NCI-H2081 treated with DMSO at 0.1 percent for 48 hours (cell line): ENCODE measurements at regions not wholly inside any gene's neighbourhood (a gene's known extent, or its start where the extent isn't known, plus 50 kb on each side); places are given as distances from the start of the nearest gene placed in this dataset.

Experiments used
- DNase-seq: peaks from one replicate; lab custom pipeline; 2025; lab: John Stamatoyannopoulos, UW

DNA sequence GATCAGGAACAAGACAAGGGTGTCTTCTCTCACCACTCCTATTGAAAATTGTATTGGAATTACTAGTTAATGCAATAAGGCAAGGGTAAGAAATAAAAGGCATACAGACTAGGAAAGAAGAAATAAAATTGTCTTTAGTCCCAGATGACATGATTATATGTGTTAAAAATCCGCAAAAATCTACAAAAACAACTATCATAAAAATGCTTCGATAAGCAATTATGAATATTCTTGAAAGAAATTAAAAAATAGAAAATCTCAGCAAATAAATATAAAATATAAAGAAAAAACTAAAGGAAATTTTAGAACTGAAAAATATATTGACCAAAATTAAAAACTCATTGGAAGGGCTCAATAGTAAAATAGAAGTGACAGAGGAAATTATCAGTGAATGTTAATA is 243.3 kb downstream of the ZNF674 start:
- DNase-seq, result no peak

DNA sequence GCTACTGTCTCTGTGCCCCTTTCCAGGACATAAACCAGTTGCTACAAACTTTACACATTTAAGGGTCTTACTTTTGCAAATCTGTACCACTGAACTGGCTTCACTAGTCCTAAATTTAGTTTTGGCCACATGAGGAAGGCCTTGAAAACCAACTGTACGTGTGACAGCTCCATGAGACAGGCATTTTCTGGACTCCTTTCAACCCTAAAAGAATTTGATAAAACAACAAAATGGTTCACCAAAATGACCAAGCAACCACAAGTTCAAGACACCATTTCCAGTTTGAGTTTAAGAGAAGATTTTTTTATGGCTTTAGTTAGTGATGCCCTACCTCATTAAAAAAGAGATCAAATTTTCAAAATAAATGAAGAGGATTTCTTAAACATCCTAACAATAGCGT is 246.4 kb downstream of the ZNF674 start:
- no peak for DNase-seq

DNA sequence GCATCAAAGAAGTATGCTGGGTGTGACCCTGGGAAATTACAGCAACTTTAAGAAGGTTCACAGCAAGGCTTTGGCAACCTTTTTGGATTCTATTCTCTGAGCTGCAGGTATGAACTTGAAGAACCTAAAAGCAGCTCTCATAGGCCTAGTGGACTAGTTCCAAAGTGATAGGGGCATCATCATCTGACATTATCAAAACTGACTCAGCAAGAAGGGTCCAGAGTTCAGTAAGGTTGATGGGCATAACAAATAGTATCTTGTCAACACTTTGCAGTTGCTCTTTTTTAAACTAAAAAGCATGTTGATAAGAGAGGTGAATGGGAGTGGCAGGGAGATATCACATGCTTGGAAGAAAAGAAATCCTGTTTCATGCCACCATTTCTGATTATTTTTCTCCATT is 249.3 kb downstream of the ZNF674 start:
- no peak for DNase-seq

DNA sequence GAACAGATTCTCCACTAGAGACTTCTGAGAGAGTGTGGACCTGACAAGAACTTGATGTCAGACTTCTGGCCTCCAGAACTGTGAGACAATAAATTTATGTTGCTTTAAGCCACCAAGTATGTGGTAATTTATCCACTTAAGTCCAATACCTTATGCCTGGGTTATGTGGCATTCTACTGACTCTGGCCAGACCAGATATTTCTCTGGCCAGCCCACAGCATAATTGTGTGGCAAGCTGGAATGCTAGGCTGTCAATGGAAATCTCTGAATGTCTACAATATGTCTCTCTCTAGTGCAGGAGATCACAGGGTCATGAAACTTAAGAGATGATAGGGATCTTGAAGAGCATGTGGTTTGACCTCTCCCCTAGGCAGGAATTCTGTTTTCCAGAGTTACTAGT is 251.0 kb downstream of the ZNF674 start:
- no peak for DNase-seq

DNA sequence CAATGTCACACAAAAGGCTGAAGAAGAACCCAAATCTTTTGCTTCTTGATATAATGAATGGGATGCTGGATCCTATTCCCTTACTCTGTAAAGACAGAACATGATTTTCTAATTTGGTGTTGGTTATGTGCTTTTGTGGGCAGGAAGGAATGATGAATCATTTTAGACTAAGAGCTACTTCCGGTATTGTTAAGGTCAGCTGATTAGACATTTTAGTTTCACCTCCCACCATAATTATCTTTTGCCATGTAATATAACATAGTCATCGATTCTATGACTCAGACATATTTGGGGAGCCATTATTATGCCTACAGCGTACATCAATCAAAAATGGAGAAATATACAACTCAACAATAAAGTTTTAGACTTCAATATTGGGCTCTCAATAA is 265.3 kb downstream of the ZNF674 start:
- no peak for DNase-seq

DNA sequence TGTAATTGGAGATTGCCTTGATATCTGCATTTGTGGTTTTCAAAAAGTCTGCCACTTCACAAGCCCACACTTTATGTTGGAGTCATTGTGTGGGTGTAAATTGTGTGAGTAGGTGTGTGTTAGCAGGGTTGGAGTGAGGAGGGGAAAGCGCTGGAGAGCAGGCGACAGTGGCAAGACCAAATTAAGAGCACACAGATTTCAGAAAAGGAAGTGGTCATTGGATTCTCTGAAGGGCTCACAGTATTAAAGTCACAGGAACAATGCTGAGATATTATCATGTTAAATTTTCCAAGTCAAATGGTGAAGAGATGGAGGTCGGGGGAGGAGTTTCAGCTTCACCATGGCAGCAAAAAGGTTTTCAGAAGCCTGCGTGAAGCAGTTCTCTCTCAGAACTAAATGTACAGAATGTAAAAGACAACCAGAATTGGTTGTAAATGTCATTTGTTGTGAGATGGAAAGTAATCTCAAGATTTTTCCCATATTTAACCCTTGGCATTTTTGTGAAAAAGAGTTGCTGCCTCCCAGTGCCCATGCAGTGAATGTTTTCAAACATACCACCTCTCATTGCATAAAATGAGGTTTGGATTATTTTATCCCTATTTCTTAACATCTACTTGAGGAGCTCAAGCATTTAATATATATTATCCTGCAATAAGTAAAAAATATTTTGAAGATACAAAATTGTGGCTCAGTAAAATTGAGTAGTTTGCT is 265.9 kb downstream of the ZNF674 start:
- no peak for DNase-seq

DNA sequence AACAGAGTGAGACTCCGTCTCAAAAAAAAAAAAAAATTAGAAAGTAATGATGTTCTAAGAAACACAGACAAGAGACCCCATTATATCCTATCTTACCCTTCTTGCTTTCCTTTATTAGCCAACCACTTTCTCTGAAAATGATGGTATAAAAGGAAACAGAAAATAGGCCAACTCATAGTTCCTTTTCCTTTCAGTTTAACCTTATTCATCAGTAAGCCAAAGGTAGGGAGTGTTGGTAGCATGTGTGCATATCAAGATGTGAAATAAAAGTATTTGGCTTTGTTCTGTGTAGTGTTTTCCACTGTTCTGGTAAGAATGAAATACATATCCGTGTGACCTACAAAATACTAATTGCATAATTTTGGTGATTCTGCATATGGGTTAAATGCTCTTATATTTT is 266.6 kb downstream of the ZNF674 start:
- no peak for DNase-seq

DNA sequence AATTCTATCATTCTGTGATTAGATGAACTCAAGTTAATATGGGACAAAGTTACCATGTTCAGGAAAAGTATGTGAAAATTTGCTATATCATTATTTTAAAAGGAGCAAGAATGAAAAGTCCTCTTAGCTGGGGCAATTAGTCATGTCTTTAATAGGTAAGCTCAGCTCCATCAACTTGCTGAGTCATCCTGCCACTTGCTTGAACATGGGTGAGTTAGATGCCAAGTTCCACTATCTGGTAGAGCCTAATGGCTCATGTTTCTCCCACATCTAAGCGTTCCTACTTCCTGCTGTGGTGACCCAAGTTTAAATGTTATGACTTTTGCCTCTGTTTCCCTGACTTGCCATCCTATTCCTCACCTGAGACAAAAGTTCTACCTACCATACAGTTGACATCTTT is 276.8 kb downstream of the ZNF674 start:
- DNase-seq, result no peak

DNA sequence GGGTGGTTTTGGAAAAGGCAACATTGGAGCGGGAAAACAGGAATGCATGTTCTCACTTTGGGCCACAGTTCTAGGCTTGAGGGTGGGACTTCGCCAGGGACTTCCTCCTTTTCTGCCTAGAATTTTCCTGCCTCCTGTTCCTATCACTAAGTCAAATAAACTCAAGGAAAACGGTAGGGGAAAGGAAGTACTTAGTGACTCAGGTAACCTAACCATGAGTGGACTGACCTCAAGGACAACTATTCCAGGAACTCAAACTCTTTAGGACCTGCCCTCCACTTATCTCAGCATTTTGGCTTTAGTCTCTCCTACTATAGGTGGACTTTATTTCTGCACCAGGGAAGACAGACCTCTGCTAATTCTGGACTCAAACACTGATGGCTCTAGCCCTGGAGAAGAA is 281.7 kb downstream of the ZNF674 start:
- DNase-seq, result no peak

DNA sequence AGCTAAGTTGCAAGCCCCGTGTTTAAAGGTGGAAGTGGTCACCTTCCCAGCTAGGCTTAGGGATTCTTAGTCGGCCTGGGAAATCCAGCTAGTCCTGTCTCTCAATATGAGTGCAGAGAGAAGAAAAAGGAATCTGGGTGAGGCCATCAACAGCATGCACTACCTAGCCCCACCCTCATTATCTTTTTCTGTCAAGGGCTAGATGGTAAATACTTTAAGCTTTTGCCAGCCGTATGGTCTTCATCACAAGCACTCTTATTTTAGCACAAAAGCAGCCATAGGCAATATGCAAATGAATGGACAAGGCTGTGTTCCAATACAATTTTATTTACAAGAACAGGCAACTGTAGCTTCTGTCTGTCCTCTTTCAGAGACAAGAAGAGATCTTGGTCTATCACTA is 282.9 kb downstream of the ZNF674 start:
- DNase-seq, result no peak

DNA sequence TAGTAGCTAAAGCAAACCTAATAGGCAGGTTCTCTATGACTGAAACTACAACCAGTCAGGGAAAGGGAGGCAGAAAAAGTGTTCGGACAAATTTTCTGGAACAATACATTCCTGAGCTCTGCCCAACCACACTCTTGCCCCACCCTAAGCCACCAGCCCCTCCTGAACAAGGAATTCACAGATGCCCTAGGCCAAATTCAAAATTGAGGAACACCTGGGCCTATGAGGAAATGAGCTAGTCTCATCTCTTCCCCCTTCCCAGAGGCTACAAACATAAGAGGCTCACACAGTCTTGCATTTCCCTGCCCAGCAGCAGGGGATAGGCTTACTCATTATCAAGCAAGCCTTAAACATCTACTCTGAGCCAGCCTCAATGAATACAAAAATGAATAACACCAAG is 284.7 kb downstream of the ZNF674 start:
- DNase-seq, result no peak

DNA sequence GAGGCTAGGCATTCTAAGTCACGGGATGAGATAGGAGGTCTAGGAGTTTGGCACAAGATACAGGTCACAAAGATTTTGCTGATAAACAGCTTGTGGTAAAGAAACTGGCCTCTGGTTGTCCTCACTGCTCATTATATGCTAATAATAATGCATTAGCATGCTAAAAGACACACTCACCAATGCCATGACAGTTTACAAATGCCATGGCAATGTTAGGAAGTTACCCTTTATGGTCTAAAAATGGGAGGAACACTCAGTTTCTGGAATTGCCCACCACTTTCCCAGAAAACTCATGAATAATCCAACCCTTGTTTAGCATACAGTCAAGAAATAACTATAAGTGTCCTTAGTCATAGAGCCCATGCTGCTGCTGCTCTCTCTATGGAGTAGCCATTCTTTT is 286.9 kb downstream of the ZNF674 start:
- DNase-seq, result no peak

DNA sequence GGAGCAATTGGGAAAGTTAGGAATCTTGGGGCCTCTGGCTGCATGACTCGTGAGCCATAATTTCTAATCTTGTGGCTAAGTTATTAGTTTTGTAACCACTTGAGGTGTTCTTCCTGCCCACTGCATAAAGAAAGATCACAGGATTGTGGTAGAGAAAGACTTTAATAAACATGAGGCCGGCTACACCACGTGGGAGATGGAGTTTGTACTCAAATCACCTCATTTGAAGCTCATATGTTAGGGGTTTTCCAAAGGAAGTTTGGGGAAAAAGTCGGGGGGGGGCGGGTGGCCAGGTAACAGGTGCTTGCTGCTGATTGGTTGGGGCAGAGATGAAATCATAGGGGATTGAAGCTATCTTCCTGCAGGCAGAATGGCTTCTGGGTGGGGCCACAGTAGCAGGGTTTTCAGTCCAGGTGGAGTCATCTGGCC is 287.8 kb downstream of the ZNF674 start:
- no peak for DNase-seq

DNA sequence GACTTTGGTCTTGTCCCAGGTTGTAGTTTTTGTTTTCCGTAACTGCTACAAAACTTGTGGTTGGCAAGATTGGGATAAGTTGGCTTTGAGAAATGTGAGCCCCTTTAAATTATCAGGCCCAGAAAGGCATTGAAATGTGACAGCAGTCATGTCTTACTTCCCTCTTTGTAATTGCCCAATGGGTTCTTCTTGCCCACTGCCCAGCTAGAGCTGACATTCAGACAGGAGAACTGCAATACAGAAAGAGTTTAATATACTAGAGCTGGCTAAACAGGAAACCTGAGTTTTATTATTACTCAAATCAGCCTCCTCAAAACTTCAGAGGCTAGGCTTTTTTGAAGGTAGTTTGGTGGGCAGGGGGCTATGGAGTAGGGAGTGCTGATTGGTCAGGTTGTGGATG is 288.3 kb downstream of the ZNF674 start:
- DNase-seq, result no peak

DNA sequence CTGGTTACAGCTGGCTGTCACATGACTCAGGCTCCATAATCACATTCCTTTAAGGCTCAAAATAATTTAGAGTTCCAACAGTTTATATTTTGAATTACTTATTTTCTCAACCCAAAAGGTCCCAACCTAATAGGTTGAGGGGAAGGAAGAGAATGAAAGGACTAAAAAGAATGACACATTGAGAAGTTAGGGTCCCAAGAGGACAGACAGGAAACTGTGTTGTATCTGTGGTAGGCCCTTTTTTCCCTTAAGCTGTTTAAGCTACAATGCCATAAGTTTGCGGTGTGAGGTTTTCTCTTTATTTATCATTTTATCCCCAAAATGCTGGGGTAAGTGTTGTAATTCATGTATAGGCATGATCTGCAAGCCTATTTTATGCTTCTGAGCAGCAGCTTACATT is 290.2 kb downstream of the ZNF674 start:
- DNase-seq, result no peak

DNA sequence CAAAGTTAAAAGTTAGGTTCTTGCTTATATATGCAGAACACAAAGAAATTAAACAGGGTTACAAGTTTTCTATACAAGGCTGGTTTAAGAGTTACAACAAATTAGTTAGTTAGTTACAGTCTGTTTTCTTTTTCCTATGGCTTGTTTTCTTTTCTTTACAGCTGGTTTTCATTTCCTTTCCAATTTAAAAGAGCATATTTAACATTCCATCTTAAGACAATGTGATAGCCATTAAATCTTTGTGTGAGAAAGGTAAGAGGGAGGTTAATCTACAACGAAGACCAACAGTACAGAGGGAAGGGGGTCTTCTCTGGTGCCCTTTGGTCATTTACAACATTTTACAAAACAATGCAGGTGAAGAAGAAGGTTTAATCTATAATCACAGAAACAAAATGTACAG is 290.6 kb downstream of the ZNF674 start:
- no peak for DNase-seq

DNA sequence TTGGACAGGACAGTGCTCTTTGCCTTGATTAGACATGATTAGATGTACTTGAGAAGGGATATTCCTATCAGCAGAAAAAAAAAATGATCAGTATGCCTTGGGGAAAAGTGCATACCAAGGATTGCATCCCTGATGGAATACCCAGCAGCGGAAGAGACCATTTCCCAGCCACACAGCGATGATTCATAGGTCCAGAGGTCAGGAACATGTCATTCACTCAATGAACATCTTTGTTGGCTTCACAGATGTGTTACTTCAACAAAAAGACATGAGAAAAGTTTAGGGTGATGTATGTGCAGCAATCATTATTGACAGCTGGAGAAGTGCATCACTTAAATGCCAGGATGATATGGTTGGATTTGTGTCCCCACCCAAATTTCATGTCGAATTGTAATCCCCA is 293.5 kb downstream of the ZNF674 start:
- no peak for DNase-seq

DNA sequence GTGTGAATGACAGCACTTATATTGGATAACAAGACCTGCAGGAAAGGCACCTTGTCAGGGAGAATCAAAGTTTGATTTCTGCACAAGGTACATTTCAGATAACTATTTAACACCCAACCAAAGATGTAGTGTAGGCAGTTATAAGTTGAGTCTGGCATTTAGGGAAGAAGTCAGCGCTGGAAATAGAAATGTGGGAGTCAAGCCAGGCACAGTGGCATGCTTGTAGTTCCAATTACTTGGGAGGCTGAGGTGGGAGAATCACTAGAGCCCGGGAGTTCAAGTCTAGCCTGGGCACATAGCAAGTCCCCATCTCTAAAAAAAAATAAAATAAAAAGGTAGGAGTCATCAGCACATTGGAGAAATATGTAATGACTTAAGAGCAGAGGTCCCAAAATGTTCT is 295.1 kb downstream of the ZNF674 start:
- no peak for DNase-seq

DNA sequence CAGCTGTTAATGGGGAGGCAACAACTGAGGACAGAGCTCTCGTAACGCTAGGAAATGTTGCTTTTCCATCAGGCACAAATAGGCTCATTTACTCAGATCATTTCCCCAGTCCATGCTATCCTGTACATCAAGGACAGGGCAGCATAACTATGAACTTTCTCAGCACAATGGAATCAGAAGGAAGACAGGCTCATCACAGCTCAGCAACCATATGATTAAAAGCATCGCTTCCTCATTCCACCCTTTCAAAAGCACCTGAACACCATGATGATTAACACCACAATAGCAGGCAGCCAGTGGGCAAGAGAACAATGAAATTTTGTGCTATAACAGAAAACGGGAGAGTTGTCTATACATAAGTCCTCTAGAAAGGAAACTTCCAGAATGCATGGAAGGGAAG is 297.8 kb downstream of the ZNF674 start:
- no peak for DNase-seq

DNA sequence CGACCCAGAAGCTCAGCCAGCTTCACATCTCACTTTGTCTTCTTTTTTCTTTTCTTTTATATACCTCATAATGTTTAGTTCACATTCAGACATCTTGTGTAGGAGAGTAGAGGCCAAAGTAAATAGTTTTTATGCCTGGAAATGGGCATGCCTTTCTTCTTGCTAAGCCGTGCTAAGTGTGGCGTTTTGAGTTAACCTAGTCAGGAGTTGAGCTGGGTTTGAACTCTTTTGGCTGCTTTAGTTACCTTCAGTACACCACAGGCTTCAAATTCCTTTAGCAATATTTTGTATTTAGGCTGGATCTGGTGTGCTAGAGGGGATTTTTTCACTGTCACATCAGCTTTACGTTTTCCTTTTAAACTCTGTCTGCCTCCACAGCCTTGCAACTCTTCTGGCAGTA is 300.8 kb downstream of the ZNF674 start:
- no peak for DNase-seq

DNA sequence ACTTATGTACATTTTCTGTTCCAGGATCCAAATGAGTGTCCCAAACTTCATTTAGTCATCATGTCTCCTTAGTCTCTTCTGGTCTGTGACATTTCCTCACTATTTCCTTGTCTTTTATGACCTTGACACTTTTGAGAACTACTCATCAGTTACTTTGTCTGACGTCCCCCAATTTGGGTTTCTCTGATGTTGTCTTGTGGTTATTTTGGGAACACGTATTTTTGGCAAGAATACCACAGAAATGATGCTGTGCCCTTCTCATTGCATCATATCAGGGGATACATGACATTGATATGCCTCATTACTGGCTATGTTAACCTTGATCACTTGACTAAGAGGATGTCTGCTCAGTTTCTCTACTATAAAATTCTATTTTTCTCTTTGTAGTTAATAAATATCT is 308.8 kb downstream of the ZNF674 start:
- no peak for DNase-seq

DNA sequence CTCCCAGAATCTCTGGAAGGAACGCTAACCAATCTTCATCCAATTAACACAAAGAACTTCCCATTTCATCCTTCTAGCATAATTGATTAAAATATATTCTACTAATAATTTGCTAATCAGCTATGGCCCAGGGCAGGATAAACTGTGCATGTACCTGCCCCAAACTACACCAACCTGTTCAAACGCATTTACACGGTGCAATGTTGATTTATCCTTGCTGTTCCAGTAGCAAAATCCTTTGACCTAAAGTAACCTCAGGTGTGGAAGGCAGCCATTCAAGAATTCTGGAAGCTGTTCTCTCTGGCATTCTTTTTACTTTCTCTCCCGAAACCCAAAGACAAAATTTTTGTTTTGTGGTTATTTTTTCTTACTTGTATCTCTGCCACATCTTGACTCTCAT is 309.4 kb downstream of the ZNF674 start:
- no peak for DNase-seq

DNA sequence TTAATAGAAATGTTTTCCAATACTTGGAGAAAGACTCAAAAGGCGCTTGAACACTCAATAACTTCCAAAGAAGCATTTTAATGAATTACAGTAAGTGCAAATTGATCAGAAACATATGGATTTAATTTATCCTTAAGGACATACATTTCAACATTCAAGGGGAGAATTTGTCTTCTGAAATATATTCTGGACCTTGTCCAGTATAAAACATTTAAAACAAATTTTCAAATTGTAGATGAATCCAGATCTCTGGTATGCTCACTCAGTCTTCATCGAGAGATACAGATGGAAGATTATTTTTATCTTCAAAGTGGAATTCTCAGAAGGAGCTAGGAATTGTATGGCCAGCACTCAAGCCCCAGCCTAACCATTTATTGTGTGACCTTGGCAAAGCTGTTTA is 310.4 kb downstream of the ZNF674 start:
- DNase-seq, result no peak

DNA sequence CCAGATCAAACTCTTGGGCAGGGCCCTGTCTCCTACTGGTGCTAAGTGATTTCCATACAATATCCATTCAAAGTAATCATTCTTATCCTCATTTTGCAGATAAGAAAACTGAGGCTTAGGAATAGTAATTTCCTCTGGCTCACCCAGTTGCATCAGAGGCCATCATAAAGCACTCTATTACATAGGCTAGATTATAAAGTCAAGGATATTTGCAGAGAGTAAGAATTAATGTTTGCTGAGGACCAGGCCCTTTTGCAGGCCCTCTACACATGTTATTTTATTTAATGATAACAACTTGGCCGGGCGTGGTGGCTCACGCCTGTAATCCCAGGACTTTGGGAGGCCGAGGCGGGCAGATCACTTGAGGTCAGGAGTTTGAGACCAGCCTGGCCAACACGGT is 316.8 kb downstream of the ZNF674 start:
- no peak for DNase-seq

DNA sequence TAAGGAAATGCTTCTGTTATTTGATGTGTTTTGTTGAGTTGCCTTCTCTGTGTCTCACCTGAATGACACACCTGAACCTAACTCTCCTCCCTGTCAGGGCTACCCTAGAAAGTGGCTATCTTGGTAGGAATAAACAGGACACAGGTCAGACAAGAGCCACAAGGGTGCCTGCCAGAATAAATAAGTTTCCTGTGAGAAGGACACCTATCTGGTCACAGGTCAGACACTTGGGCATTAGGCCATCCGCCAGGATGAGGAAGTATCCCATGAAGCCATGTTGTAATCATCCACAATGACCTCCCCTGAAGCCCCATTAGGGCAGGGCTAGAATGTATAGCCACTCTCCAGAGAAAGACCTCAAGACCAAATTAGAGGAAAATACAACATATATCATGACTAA is 318.8 kb downstream of the ZNF674 start:
- DNase-seq, result no peak
